ENCODE measurements at regions not wholly inside any gene's neighbourhood (a gene's known extent, or its start where the extent isn't known, plus 50 kb on each side); places are given as distances from the start of the nearest gene placed in this dataset.

DNA sequence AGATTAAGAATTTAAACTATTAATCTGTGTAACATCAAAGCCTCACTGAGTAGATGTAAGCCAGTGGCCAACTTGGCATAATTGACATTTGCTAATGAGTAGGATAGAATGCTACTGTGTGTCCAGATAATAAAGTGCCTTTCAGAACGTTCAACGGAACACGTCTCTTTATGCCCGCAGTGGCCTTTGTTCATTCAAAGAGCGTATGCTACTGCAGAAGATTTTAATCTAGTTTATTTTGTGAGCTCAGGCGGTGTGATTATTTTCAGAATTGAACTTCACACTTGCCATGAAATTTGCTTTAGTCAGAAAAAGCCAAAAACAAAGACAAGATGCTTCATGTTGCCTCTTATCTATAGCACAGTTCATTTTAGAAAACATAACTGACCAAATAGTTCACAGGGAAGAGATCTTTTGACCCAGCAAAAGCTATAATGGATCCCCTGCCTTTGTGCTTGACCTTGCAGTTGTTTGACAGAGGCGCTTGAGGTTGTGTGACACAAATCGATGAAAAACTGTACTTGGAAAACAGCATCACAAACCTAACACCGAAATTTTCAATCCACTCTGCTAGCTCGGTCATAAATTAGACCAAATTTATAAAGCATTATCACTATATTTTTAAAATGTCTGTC lies 530.9 kb upstream of the TYRP1 start:
- TF ChIP-seq, protein P1, sequence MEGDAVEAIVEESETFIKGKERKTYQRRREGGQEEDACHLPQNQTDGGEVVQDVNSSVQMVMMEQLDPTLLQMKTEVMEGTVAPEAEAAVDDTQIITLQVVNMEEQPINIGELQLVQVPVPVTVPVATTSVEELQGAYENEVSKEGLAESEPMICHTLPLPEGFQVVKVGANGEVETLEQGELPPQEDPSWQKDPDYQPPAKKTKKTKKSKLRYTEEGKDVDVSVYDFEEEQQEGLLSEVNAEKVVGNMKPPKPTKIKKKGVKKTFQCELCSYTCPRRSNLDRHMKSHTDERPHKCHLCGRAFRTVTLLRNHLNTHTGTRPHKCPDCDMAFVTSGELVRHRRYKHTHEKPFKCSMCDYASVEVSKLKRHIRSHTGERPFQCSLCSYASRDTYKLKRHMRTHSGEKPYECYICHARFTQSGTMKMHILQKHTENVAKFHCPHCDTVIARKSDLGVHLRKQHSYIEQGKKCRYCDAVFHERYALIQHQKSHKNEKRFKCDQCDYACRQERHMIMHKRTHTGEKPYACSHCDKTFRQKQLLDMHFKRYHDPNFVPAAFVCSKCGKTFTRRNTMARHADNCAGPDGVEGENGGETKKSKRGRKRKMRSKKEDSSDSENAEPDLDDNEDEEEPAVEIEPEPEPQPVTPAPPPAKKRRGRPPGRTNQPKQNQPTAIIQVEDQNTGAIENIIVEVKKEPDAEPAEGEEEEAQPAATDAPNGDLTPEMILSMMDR (IDR thresholded peaks at IDR 0.05 in 4 of 5, conservative IDR thresholded peaks at IDR 0.05 in 1 of 5) = no peak
- no peak for TF ChIP-seq POLR2A (IDR thresholded peaks at IDR 0.05)
